Fibroblast of lung (primary cell): ENCODE measurements at regions not wholly inside any gene's neighbourhood (a gene's known extent, or its start where the extent isn't known, plus 50 kb on each side); places are given as distances from the start of the nearest gene placed in this dataset.

Experiments used
- EZH2 ChIP-seq: IDR thresholded peaks from 2 replicates; pipeline ENCODE4 v1.5.1; 2012; ENCODE audit warnings: low read length, control low read depth, mild to moderate bottlenecking; ENCODE audit errors: missing control alignments
- TF ChIP-seq, protein P1 (sequence below), 2 donors: IDR thresholded peaks in 1 of 2; conservative IDR thresholded peaks in 1 of 2; 1 replicate in 1 of 2; 2 replicates in 1 of 2; pipeline ENCODE4 v1.5.1; 2011 to 2012; ENCODE audit warnings: low read length in 2 of 2, control low read depth in 1 of 2, inconsistent platforms in 1 of 2, low read depth in 1 of 2, mild to moderate bottlenecking in 1 of 2

DNA sequence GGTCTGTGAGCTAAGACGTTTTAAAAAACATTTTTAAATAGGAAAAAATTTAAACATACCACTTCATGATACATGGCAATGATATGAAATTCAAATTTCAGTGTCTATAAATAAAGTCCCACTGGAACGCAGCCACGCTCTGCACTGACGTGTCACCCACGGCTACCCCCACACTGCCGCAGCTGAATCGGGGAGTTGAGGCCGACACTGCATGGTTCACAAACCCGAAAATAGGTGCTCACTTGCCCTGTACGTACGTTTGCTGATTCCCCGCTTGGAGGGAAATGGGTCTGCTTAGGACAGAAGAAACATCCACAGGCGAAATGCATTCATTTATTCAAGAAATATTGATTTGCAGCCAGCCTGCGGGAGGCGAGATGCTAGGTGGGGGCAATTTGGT is 1342.3 kb downstream of the TBC1D22A start:
- TF ChIP-seq, protein P1, sequence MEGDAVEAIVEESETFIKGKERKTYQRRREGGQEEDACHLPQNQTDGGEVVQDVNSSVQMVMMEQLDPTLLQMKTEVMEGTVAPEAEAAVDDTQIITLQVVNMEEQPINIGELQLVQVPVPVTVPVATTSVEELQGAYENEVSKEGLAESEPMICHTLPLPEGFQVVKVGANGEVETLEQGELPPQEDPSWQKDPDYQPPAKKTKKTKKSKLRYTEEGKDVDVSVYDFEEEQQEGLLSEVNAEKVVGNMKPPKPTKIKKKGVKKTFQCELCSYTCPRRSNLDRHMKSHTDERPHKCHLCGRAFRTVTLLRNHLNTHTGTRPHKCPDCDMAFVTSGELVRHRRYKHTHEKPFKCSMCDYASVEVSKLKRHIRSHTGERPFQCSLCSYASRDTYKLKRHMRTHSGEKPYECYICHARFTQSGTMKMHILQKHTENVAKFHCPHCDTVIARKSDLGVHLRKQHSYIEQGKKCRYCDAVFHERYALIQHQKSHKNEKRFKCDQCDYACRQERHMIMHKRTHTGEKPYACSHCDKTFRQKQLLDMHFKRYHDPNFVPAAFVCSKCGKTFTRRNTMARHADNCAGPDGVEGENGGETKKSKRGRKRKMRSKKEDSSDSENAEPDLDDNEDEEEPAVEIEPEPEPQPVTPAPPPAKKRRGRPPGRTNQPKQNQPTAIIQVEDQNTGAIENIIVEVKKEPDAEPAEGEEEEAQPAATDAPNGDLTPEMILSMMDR (conservative IDR thresholded peaks at IDR 0.05 in 1 of 2, IDR thresholded peaks at IDR 0.05 in 1 of 2; ENCODE audit: low read depth in 1 of 2, low read length in 2 of 2): no peak
- no peak for TF ChIP-seq EZH2
